HFF-Myc (cell line): ENCODE measurements at regions not wholly inside any gene's neighbourhood (a gene's known extent, or its start where the extent isn't known, plus 50 kb on each side); places are given as distances from the start of the nearest gene placed in this dataset.

Experiments used
- DNase-seq: peaks from one replicate; pipeline ENCODE4 v3.0.0-alpha.2; 2011; ENCODE audit warnings: low read depth; ENCODE audit errors: extremely low read depth
- H3K4me3 ChIP-seq: replicated peaks from 2 replicates; pipeline ENCODE4 v1.5.1; 2011; ENCODE audit warnings: low read depth, mild to moderate bottlenecking, control low read depth, low read length
- TF ChIP-seq, protein P1 (sequence below): IDR thresholded peaks from 2 replicates; pipeline ENCODE4 v1.5.1; 2012; ENCODE audit warnings: mild to moderate bottlenecking, low read depth, low read length, control low read depth; ENCODE audit errors: missing control alignments

DNA sequence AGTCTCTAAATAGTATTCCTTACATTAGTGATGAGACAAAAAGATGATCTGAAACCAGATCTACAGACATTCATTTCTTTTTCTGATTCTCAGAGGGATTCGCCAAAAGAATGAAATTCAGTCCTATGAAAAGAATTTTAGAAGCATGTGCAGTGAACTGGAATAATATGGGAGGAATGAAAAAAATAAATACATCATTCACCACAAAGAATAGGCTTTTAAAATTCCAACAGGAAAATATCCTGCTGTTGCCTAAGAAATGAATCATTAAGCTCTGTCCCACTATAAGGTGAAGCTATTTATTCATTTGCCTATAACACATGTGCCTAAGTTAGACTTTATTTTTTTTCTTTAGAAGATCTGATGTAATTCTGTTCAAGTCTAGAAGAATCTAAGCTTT is 165.9 kb downstream of the IL15 start:
- TF ChIP-seq, protein P1, sequence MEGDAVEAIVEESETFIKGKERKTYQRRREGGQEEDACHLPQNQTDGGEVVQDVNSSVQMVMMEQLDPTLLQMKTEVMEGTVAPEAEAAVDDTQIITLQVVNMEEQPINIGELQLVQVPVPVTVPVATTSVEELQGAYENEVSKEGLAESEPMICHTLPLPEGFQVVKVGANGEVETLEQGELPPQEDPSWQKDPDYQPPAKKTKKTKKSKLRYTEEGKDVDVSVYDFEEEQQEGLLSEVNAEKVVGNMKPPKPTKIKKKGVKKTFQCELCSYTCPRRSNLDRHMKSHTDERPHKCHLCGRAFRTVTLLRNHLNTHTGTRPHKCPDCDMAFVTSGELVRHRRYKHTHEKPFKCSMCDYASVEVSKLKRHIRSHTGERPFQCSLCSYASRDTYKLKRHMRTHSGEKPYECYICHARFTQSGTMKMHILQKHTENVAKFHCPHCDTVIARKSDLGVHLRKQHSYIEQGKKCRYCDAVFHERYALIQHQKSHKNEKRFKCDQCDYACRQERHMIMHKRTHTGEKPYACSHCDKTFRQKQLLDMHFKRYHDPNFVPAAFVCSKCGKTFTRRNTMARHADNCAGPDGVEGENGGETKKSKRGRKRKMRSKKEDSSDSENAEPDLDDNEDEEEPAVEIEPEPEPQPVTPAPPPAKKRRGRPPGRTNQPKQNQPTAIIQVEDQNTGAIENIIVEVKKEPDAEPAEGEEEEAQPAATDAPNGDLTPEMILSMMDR: no peak
- no peak overlapping the region for H3K4me3 ChIP-seq
- DNase-seq: peak; percentile 10

- no peak overlapping the region for H3K4me3 ChIP-seq
- no peak for DNase-seq
Measured at GRCh38 chr4:141804836-141805235, 168.5 kb downstream of the IL15 start.

DNA sequence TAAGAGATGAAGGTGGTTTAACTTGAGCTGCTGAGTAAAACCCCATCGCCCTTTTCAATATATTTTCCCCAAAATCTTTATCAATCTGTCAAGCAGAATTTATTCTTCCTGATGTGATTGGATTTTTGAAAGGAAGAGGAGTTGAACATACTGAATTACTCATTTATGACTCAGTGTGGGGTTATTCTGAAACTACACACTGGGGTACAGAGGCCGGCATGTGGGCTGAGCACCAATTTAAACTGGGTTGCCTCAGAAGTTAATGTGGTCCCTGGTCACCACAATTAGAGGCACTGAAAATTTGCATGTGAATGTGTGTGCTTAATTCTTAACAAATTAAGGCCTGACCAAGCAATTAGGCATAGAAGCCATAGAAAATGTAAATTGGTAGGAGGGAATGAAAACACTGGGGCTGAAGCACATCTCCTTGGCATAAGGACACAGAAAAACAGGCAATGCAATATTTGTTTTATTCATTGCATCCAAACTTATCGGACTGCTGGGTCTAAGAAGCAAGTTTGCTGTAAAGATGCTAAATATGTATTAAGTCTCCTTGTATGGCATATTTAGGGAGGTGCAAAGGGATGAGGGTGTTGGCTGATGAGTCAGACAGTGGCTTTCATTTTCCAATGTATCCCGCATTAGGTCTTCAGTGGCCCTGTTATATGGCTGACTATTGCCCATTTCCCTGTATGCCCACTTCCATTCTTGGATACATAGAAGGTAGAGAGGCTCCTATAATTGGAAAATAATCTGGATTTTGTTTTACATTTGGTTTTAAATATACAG is 170.9 kb downstream of the IL15 start:
- no peak for DNase-seq
- no peak overlapping the region for H3K4me3 ChIP-seq
- TF ChIP-seq, protein P1: no peak

More at GRCh38 chr4:141804836-141805235, 168.5 kb downstream of the IL15 start:
- TF ChIP-seq, protein P1: no peak

GRCh38 chr4:141810038-141810711 is 173.8 kb downstream of the IL15 start:
- TF ChIP-seq, protein P1: no peak
- no peak overlapping the region for H3K4me3 ChIP-seq
- no peak for DNase-seq

DNA sequence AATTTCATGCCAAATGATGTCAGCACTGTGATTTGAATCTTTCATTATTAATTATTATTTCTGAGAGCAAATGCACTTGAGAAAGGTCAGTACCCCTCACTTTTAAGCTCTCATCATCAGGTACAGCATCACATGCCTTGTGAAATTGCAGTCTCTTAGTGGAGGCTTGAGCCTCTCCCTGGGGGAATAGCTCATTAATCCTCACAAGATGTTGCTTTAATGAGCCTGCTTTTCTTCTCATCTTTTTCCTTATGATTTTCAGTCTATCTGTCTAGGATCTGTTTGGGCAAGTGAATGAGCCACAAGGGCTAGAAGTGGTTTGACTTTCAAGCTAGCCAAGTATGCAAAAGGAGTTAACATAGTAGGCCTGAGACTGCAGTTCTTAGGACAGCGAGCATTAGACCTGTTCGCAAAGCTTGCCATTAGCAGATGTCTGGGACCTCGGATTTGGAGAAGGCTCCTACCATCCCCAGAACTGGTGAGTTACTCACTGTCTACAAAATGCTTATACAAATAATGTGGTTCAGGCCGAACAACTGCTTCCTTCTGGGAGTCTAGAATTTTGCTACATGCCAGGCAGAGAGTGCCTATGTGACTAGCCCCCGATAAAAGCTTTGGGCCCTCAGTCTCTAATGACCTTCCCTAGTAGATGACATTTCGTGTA is 174.5 kb downstream of the IL15 start:
- TF ChIP-seq, protein P1: no peak
- DNase-seq: no peak
- H3K4me3 ChIP-seq: no peak overlapping the region

DNA sequence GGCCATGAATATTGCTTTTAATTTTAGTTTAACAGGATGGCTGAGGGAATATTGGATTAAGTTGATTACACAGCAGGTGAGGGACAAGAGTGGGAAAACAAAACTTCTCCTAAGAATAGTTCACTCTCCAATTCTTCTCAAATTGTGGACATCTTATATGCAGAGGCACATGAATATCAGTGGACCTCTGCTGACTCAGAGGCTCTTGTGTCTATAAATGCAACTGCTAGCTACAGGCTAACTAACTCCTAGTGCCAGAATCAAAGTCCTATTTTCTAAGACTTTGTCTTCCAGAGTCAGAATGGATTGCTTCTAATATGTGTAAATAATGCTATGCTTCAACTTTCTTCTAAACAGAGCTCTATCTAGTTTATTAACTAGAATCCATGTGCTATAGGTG is 175.8 kb downstream of the IL15 start:
- H3K4me3 ChIP-seq: no peak overlapping the region
- TF ChIP-seq, protein P1: no peak
- no peak for DNase-seq
